Neutrophil (primary cell): ENCODE measurements at regions not wholly inside any gene's neighbourhood (a gene's known extent, or its start where the extent isn't known, plus 50 kb on each side); places are given as distances from the start of the nearest gene placed in this dataset.

Source experiments
- H3K27ac ChIP-seq: fragments of 200-600 bp; sonication (generic); 2 replicates; pipeline ENCODE4 v1.5.1; 2016; ENCODE audit warnings: mild to moderate bottlenecking, moderate library complexity
- H3K27me3 ChIP-seq: fragments of 200-600 bp; sonication (generic); 2 replicates; pipeline ENCODE4 v1.6.0; 2016; ENCODE audit warnings: mild to moderate bottlenecking
- H3K36me3 ChIP-seq: fragments of 200-600 bp; sonication (generic); 2 replicates; pipeline ENCODE4 v1.5.1; 2017
- H3K4me1 ChIP-seq, 2 experiments: fragments of 200-600 bp in 1 of 2; sonication (generic) in 1 of 2; 1 replicate in 1 of 2; 2 replicates in 1 of 2; pipeline versions ENCODE4 v1.5.1 to v1.6.1; 2013 to 2016; ENCODE audit warnings: low read depth in 1 of 2, low read length in 1 of 2, mild to moderate bottlenecking in 1 of 2, moderate library complexity in 1 of 2; ENCODE audit not compliant: control insufficient read depth in 1 of 2, insufficient read depth in 1 of 2
- H3K4me3 ChIP-seq, 2 experiments: fragments of 200-600 bp in 1 of 2; sonication (generic) in 1 of 2; 1 replicate in 1 of 2; 2 replicates in 1 of 2; pipeline ENCODE4 v1.5.1; 2013 to 2016; ENCODE audit warnings: low read depth in 1 of 2, low read length in 1 of 2, mild to moderate bottlenecking in 1 of 2, moderate library complexity in 1 of 2
- H3K9me3 ChIP-seq: fragments of 200-600 bp; sonication (generic); 2 replicates; pipeline ENCODE4 v1.5.1; 2016
- TF ChIP-seq, protein P1 (sequence below): fragments of 200-600 bp; sonication (generic); IDR thresholded peaks from 2 replicates; pipeline ENCODE4 v1.5.1; 2016; ENCODE audit warnings: antibody characterized with exemption

DNA sequence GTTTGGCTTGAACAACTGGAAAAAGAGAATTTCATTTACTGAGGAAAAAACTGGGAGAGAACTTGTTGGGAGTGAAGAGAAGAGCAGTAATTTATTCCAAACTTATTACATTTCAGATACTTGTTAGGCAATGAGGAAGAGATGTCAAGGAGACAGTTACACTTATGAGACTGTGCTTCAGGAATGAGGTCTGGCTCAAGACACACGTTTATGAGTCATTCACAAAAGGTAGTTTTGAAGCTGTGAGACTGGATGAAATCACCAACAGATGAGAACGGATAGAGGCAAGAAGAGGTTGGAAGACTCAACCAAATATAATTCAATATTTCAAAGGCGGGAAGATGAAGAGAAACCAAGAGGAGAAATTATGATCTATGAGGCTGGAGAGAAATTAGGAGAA lies 70.6 kb upstream of the DEFB112 start:
- no peak overlapping the region for H3K27ac ChIP-seq
- TF ChIP-seq, protein P1, sequence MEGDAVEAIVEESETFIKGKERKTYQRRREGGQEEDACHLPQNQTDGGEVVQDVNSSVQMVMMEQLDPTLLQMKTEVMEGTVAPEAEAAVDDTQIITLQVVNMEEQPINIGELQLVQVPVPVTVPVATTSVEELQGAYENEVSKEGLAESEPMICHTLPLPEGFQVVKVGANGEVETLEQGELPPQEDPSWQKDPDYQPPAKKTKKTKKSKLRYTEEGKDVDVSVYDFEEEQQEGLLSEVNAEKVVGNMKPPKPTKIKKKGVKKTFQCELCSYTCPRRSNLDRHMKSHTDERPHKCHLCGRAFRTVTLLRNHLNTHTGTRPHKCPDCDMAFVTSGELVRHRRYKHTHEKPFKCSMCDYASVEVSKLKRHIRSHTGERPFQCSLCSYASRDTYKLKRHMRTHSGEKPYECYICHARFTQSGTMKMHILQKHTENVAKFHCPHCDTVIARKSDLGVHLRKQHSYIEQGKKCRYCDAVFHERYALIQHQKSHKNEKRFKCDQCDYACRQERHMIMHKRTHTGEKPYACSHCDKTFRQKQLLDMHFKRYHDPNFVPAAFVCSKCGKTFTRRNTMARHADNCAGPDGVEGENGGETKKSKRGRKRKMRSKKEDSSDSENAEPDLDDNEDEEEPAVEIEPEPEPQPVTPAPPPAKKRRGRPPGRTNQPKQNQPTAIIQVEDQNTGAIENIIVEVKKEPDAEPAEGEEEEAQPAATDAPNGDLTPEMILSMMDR = no peak

DNA sequence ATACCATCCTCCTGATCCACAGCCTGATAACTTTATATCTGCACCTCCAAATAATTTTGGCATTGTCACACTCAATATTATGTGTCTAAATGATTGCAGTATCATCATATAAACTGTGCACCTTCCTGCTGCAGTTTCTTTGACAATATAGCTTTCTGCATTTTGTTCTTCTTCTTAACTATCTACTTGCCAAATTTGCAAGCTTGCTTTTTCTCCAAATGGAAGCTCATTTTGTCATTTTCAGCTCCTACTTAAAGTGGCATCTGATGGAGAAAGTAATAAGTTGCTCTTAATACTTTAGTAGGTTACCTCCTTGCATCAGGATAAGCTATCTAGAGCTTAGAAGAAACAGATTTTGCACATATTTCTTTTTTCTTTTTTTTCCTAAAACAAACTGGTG lies 74.0 kb upstream of the DEFB112 start:
- no peaks in the 10 kb centered on the region for H3K9me3 ChIP-seq
- TF ChIP-seq, protein P1 = no peak
- H3K27ac ChIP-seq = no peak overlapping the region
- H3K27me3 ChIP-seq = no peaks in the 10 kb centered on the region
- no peak overlapping the region for H3K4me3 ChIP-seq
- no peaks in the 10 kb centered on the region for H3K36me3 ChIP-seq
- no peaks in the 10 kb centered on the region for H3K4me1 ChIP-seq

More for the DNA sequence above, 70.6 kb upstream of the DEFB112 start:
- Histone ChIP-seq H3K4me1 (no peaks in the 10 kb centered on the region), H3K27me3 (no peaks in the 10 kb centered on the region), H3K9me3 (no peaks in the 10 kb centered on the region), H3K36me3 (no peaks in the 10 kb centered on the region), H3K4me3 (no peak overlapping the region)

- Histone ChIP-seq H3K27ac (no peak overlapping the region), H3K36me3 (no peaks in the 10 kb centered on the region), H3K27me3 (no peaks in the 10 kb centered on the region), H3K4me1 (no peaks in the 10 kb centered on the region), H3K4me3 (no peak overlapping the region), H3K9me3 (no peaks in the 10 kb centered on the region)
- TF ChIP-seq, protein P1 = no peak
Measured at GRCh38 chr6:50124572-50124971, 74.8 kb upstream of the DEFB112 start.

DNA sequence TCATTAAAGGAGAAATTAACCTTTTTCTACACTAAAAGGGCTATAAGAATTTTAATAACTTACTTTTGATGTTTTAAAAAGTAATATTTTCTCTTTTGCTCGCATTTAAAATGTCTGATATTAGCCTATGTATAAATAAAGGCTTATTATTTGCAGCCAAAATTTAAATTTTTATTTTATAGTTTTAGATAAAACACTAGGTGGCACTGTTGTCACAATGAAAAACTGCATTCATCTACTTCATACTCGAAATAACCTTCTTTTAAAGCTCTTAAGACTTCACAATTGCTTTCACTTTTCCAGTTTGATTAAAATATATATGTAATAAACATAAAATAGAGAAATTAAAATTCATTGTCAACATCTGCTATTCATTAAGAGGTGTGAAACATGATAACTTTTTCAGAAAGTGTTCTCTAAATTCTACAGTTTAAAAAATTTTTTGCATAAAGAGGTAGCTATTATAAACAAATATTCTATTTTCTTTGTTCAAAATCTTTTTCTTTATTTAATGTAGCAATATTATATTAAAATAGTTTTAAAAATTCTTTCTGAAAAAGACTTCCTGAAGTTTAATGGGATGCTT lies 78.8 kb upstream of the DEFB112 start:
- TF ChIP-seq, protein P1 = no peak
- no peak overlapping the region for H3K27ac ChIP-seq
- no peak overlapping the region for H3K4me3 ChIP-seq
- H3K4me1 ChIP-seq = no peaks in the 10 kb centered on the region
- no peaks in the 10 kb centered on the region for H3K36me3 ChIP-seq
- no peaks in the 10 kb centered on the region for H3K9me3 ChIP-seq
- no peaks in the 10 kb centered on the region for H3K27me3 ChIP-seq

DNA sequence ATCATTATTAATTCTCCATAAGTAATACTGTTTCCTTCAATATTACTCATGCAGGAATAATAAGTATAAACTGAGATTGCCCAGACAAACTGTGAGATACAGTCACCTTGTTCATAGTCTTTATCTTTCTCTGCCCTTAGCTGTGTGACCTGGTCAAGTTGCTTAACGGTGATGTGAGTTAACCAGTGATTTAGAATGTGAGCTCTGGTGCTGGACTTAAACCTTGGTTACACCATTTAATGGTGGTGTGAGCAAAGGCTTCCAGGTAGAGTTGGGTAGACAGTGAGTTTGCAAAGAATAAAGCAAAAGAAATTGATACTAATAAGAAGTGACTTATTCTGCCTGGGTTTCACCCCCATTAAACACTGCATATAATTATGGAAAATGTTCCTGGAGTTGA lies 86.2 kb upstream of the DEFB112 start:
- H3K27me3 ChIP-seq = no peaks in the 10 kb centered on the region
- no peaks in the 10 kb centered on the region for H3K4me1 ChIP-seq
- no peak overlapping the region for H3K4me3 ChIP-seq
- no peaks in the 10 kb centered on the region for H3K9me3 ChIP-seq
- no peaks in the 10 kb centered on the region for H3K36me3 ChIP-seq
- H3K27ac ChIP-seq = no peak overlapping the region
- TF ChIP-seq, protein P1 = no peak

GRCh38 chr6:50141100-50141499 lies 91.4 kb upstream of the DEFB112 start:
- TF ChIP-seq, protein P1 = no peak
- Histone ChIP-seq H3K36me3 (no peaks in the 10 kb centered on the region), H3K27ac (no peak overlapping the region)

More at GRCh38 chr6:50141100-50141499, 91.4 kb upstream of the DEFB112 start:
- H3K9me3 ChIP-seq = no peaks in the 10 kb centered on the region
- no peaks in the 10 kb centered on the region for H3K27me3 ChIP-seq
- no peak overlapping the region for H3K4me3 ChIP-seq
- H3K4me1 ChIP-seq = no peaks in the 10 kb centered on the region
